A549 (cell line): ENCODE measurements at regions not wholly inside any gene's neighbourhood (a gene's known extent, or its start where the extent isn't known, plus 50 kb on each side); places are given as distances from the start of the nearest gene placed in this dataset.

Source experiments
- EP300 ChIP-seq, 2 experiments: fragments of >200 bp; sonication (Bioruptor Twin); formaldehyde crosslinking; IDR thresholded peaks; 2 replicates in 1 of 2; 3 replicates in 1 of 2; pipeline ENCODE4 v1.6.1; 2016 to 2017
- FOSB ChIP-seq: fragments of 250-450 bp; sonication (Bioruptor Pico); IDR thresholded peaks from 2 replicates; pipeline ENCODE4 v1.5.0; 2020; ENCODE audit warnings: mild to moderate bottlenecking, moderate library complexity
- HOXA7 ChIP-seq: fragments of 250-450 bp; sonication (Bioruptor Pico); IDR thresholded peaks from 2 replicates; pipeline ENCODE4 v1.5.0; 2020; ENCODE audit warnings: mild to moderate bottlenecking, moderate library complexity
- KDM5A ChIP-seq: fragments of 200-600 bp; sonication (generic); IDR thresholded peaks from 2 replicates; pipeline ENCODE4 v1.6.1; 2016; ENCODE audit warnings: antibody characterized with exemption, mild to moderate bottlenecking
- NR3C1 ChIP-seq: fragments of >200 bp; sonication (Bioruptor Twin); formaldehyde crosslinking; IDR thresholded peaks from 3 replicates; pipeline ENCODE4 v1.6.1; 2017
- POLR2A ChIP-seq: IDR thresholded peaks from 2 replicates; pipeline ENCODE4 v1.6.1; 2012; ENCODE audit warnings: mild to moderate bottlenecking, low read length
- POLR2AphosphoS2 ChIP-seq: conservative IDR thresholded peaks from 2 replicates; pipeline ENCODE4 v1.6.1; 2012; ENCODE audit warnings: low read length, improper control_type of control experiment, inconsistent platforms
- ZNF302 ChIP-seq: fragments of 250-450 bp; sonication (Bioruptor Pico); IDR thresholded peaks from 2 replicates; pipeline ENCODE4 v1.9.0; 2021; ENCODE audit warnings: inconsistent platforms, mild to moderate bottlenecking, moderate library complexity
- TF ChIP-seq, protein P1 (sequence below): fragments of >200 bp; sonication (Bioruptor Twin); formaldehyde crosslinking; IDR thresholded peaks from 3 replicates; pipeline ENCODE4 v1.5.1; 2016
- TF ChIP-seq, protein P2 (sequence below): fragments of 150-350 bp; IDR thresholded peaks from 2 replicates; pipeline ENCODE4 v1.6.1; 2014; ENCODE audit warnings: low read depth, mild to moderate bottlenecking, low read length

DNA sequence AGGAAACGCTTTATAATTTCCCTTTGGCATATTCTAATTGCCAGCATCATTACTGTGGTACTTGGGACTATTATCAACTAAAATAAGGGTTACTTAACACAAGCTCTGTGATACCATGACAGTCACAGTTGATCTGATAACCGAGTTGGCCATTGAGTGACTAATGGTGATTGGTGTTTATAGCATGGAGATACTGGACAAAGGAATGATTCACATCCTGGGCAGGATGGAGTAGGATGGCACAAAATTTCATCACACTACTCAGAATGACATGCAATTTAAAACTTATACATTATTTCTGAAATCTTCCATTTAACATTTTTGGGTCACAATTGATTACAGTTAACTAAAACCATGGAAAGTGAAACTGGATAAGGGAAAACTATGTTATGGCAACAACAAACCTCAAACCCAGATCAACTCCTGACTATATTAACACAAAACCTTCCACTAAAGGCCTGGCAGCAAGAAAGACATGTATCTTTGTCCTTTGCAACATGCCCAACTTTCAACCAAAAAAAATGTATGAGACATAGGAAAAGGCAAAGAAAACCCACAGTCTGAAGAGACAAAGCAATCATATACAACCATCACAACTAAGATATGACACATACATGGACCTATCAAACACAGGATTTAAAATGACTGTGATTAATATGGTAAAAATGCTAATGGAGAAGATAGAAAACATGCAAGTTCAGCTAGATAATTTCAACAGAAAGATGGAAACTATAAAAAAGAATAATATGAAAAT is 208.5 kb upstream of the NRP1 start:
- TF ChIP-seq, protein P1, sequence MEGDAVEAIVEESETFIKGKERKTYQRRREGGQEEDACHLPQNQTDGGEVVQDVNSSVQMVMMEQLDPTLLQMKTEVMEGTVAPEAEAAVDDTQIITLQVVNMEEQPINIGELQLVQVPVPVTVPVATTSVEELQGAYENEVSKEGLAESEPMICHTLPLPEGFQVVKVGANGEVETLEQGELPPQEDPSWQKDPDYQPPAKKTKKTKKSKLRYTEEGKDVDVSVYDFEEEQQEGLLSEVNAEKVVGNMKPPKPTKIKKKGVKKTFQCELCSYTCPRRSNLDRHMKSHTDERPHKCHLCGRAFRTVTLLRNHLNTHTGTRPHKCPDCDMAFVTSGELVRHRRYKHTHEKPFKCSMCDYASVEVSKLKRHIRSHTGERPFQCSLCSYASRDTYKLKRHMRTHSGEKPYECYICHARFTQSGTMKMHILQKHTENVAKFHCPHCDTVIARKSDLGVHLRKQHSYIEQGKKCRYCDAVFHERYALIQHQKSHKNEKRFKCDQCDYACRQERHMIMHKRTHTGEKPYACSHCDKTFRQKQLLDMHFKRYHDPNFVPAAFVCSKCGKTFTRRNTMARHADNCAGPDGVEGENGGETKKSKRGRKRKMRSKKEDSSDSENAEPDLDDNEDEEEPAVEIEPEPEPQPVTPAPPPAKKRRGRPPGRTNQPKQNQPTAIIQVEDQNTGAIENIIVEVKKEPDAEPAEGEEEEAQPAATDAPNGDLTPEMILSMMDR, result no peak
- no peak for TF ChIP-seq POLR2A
- no peak for TF ChIP-seq POLR2AphosphoS2
- no peak for TF ChIP-seq KDM5A
- TF ChIP-seq HOXA7 (CRISPR knock-in tag), result no peak
- TF ChIP-seq, protein P2, sequence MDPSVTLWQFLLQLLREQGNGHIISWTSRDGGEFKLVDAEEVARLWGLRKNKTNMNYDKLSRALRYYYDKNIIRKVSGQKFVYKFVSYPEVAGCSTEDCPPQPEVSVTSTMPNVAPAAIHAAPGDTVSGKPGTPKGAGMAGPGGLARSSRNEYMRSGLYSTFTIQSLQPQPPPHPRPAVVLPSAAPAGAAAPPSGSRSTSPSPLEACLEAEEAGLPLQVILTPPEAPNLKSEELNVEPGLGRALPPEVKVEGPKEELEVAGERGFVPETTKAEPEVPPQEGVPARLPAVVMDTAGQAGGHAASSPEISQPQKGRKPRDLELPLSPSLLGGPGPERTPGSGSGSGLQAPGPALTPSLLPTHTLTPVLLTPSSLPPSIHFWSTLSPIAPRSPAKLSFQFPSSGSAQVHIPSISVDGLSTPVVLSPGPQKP, result no peak
- no peak for TF ChIP-seq EP300 (IDR thresholded peaks at IDR 0.05)
- no peak for TF ChIP-seq ZNF302
- TF ChIP-seq FOSB (CRISPR knock-in tag), result no peak
- TF ChIP-seq NR3C1, result no peak
